ENCODE measurements at regions not wholly inside any gene's neighbourhood (a gene's known extent, or its start where the extent isn't known, plus 50 kb on each side); places are given as distances from the start of the nearest gene placed in this dataset.
A peak's percentile ranks its signal among the peaks of the same experiment; 100 is the strongest.

GRCh38 chr6:105983763-105984162, 102.4 kb upstream of the PRDM1 start:
- H3K27ac Mint-ChIP-seq, result no peak overlapping the region
- no peak overlapping the region for H3K4me3 Mint-ChIP-seq
- peaks cover 6% of the 10 kb centered on the region for H3K36me3 Mint-ChIP-seq
- peaks cover 94% of the 10 kb centered on the region for H3K27me3 Mint-ChIP-seq
- no peak for DNase-seq
- H3K9me3 Mint-ChIP-seq, result peaks cover 5% of the 10 kb centered on the region
- peaks cover 24% of the 10 kb centered on the region for H3K4me1 Mint-ChIP-seq

GRCh38 chr6:105982761-105983540, 103.2 kb upstream of the PRDM1 start:
- Mint-ChIP-seq H3K36me3 (peaks cover 6% of the 10 kb centered on the region), H3K4me3 (no peak overlapping the region), H3K4me1 (peaks cover 27% of the 10 kb centered on the region), H3K27ac (no peak overlapping the region), H3K27me3 (peaks cover 96% of the 10 kb centered on the region), H3K9me3 (peaks cover 5% of the 10 kb centered on the region)
- no peak for DNase-seq

- peak overlapping the region; percentile 64 for H3K4me3 Mint-ChIP-seq
- peaks cover 5% of the 10 kb centered on the region for H3K9me3 Mint-ChIP-seq
- no peak overlapping the region for H3K27ac Mint-ChIP-seq
- peaks cover 6% of the 10 kb centered on the region for H3K36me3 Mint-ChIP-seq
- H3K4me1 Mint-ChIP-seq, result peaks cover 27% of the 10 kb centered on the region
- no peak for DNase-seq
- H3K27me3 Mint-ChIP-seq, result peaks cover 93% of the 10 kb centered on the region
Measured at GRCh38 chr6:105981888-105982358, 104.2 kb upstream of the PRDM1 start.

- Mint-ChIP-seq H3K4me3 (peak overlapping the region; percentile 64), H3K27ac (peak overlapping the region; percentile 83), H3K4me1 (peaks cover 25% of the 10 kb centered on the region), H3K27me3 (peaks cover 93% of the 10 kb centered on the region), H3K36me3 (peaks cover 6% of the 10 kb centered on the region), H3K9me3 (peaks cover 5% of the 10 kb centered on the region)
- DNase-seq, result peak; percentile 46
Measured at GRCh38 chr6:105981002-105981887, 104.9 kb upstream of the PRDM1 start.

- H3K4me1 Mint-ChIP-seq, result peaks cover 20% of the 10 kb centered on the region
- no peak overlapping the region for H3K4me3 Mint-ChIP-seq
- DNase-seq, result no peak
- H3K9me3 Mint-ChIP-seq, result peaks cover 6% of the 10 kb centered on the region
- peaks cover 6% of the 10 kb centered on the region for H3K36me3 Mint-ChIP-seq
- peaks cover 86% of the 10 kb centered on the region for H3K27me3 Mint-ChIP-seq
- no peak overlapping the region for H3K27ac Mint-ChIP-seq
Measured at GRCh38 chr6:105978974-105979373, 107.2 kb upstream of the PRDM1 start.

- Mint-ChIP-seq H3K4me3 (no peak overlapping the region), H3K27me3 (peaks cover 85% of the 10 kb centered on the region), H3K4me1 (peaks cover 20% of the 10 kb centered on the region), H3K27ac (no peak overlapping the region), H3K36me3 (peaks cover 12% of the 10 kb centered on the region), H3K9me3 (peaks cover 14% of the 10 kb centered on the region)
- DNase-seq, result no peak
Measured at GRCh38 chr6:105977934-105978504, 108.1 kb upstream of the PRDM1 start.

- no peak for DNase-seq
- Mint-ChIP-seq H3K4me1 (peaks cover 11% of the 10 kb centered on the region), H3K27me3 (peaks cover 64% of the 10 kb centered on the region), H3K9me3 (peaks cover 26% of the 10 kb centered on the region), H3K4me3 (no peak overlapping the region), H3K36me3 (peaks cover 7% of the 10 kb centered on the region), H3K27ac (no peak overlapping the region)
Measured at GRCh38 chr6:105974986-105975385, 111.2 kb upstream of the PRDM1 start.

- H3K9me3 Mint-ChIP-seq, result peaks cover 33% of the 10 kb centered on the region
Measured at GRCh38 chr6:105972440-105972839, 113.7 kb upstream of the PRDM1 start.

GRCh38 chr6:105968603-105969333, 117.4 kb upstream of the PRDM1 start:
- no peak for DNase-seq
- Mint-ChIP-seq H3K36me3 (peaks cover 6% of the 10 kb centered on the region), H3K27me3 (peaks cover 24% of the 10 kb centered on the region), H3K9me3 (peaks cover 32% of the 10 kb centered on the region), H3K27ac (no peak overlapping the region), H3K4me3 (no peak overlapping the region), H3K4me1 (no peaks in the 10 kb centered on the region)

More at GRCh38 chr6:105972440-105972839, 113.7 kb upstream of the PRDM1 start:
- no peak for DNase-seq
- peaks cover 6% of the 10 kb centered on the region for H3K36me3 Mint-ChIP-seq
- peaks cover 41% of the 10 kb centered on the region for H3K27me3 Mint-ChIP-seq
- H3K4me1 Mint-ChIP-seq, result no peaks in the 10 kb centered on the region
- H3K27ac Mint-ChIP-seq, result no peak overlapping the region
- H3K4me3 Mint-ChIP-seq, result no peak overlapping the region

GRCh38 chr6:105967917-105968602, 118.1 kb upstream of the PRDM1 start:
- Mint-ChIP-seq H3K9me3 (peaks cover 24% of the 10 kb centered on the region), H3K4me3 (no peak overlapping the region), H3K27me3 (peaks cover 17% of the 10 kb centered on the region), H3K27ac (no peak overlapping the region), H3K36me3 (no peaks in the 10 kb centered on the region), H3K4me1 (no peaks in the 10 kb centered on the region)
- DNase-seq, result no peak

- H3K36me3 Mint-ChIP-seq, result no peaks in the 10 kb centered on the region
- no peaks in the 10 kb centered on the region for H3K4me1 Mint-ChIP-seq
- no peak for DNase-seq
- peaks cover 10% of the 10 kb centered on the region for H3K27me3 Mint-ChIP-seq
- peaks cover 14% of the 10 kb centered on the region for H3K9me3 Mint-ChIP-seq
- no peak overlapping the region for H3K4me3 Mint-ChIP-seq
- H3K27ac Mint-ChIP-seq, result no peak overlapping the region
Measured at GRCh38 chr6:105966481-105966880, 119.7 kb upstream of the PRDM1 start.

GRCh38 chr6:105964979-105965760, 121.0 kb upstream of the PRDM1 start:
- Mint-ChIP-seq H3K9me3 (peaks cover 9% of the 10 kb centered on the region), H3K27ac (no peak overlapping the region), H3K27me3 (peaks cover 14% of the 10 kb centered on the region), H3K4me3 (no peak overlapping the region), H3K36me3 (no peaks in the 10 kb centered on the region), H3K4me1 (no peaks in the 10 kb centered on the region)
- no peak for DNase-seq

- Mint-ChIP-seq H3K9me3 (no peaks in the 10 kb centered on the region), H3K27me3 (peaks cover 15% of the 10 kb centered on the region), H3K36me3 (no peaks in the 10 kb centered on the region), H3K4me3 (no peak overlapping the region), H3K4me1 (peaks cover 4% of the 10 kb centered on the region), H3K27ac (no peak overlapping the region)
- no peak for DNase-seq
Measured at GRCh38 chr6:105954148-105954547, 132.0 kb upstream of the PRDM1 start.

Measured in activated naive CD8-positive, alpha-beta T cell treated with anti-CD3 and anti-CD28 coated beads for 36 hours (primary cell).